Body of pancreas (tissue), 3 donors: ENCODE measurements at regions not wholly inside any gene's neighbourhood (a gene's known extent, or its start where the extent isn't known, plus 50 kb on each side); places are given as distances from the start of the nearest gene placed in this dataset. TPM values are rescaled to one million over a fixed set of nuclear protein-coding genes. Genes with fewer than 3 reads are reported as not detected.

Experiments used
- microRNA counts, 2 donors: library from miRNA; unstranded; fragments of <30 nt; microRNA quantifications; one replicate each; lab custom pipeline; 2017
- small RNA-seq: library from RNA; depleted of rRNA; stranded (forward); fragments of <200 nt; gene quantifications from one replicate; pipeline ENCODE3, GENCODE V24; 2016

MicroRNAs encoded in the stretch of these regions (microRNA counts, 767-probe panel; counts per million panel counts)
- 0 to 736 counts per million in 2 donors for microRNA hsa-miR-622 (lab: Ali Mortazavi, UCI)

Small RNAs in the stretch of these regions (small RNA-seq; reads per million reads assigned to genes)
- gene AL445647.2: not detected
- gene BRK1P2: not detected
- not detected for gene RF00212
- gene RNA5SP34: not detected
- not detected for gene RNU6-75P
